ENCODE measurements at regions not wholly inside any gene's neighbourhood (a gene's known extent, or its start where the extent isn't known, plus 50 kb on each side); places are given as distances from the start of the nearest gene placed in this dataset.
A peak's percentile ranks its signal among the peaks of the same experiment; 100 is the strongest.

DNA sequence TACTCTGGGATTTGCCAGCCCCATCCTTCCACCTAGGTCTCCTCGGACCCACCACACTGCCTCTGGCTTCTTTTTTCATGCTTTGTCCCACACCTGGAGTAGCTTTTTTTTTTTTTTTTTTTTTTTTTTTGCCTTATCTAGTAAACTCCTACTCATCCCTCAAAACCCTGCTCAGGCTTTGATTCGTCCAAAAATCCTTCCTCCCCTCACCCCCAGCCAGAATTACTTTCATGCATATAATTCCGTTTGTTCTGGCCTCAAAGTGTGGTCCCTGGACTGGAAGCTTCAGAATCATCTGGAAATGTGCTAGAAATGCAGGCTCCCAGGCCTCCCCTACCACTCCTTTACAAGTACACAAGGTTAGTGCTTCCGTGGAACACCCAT lies 320.1 kb downstream of the PTTG2 start:
- H3K4me3 ChIP-seq (replicated peaks in 1 of 2; ENCODE audit: low read depth in 2 of 2, low read length in 2 of 2) = no peak overlapping the region
- TF ChIP-seq, protein P1, sequence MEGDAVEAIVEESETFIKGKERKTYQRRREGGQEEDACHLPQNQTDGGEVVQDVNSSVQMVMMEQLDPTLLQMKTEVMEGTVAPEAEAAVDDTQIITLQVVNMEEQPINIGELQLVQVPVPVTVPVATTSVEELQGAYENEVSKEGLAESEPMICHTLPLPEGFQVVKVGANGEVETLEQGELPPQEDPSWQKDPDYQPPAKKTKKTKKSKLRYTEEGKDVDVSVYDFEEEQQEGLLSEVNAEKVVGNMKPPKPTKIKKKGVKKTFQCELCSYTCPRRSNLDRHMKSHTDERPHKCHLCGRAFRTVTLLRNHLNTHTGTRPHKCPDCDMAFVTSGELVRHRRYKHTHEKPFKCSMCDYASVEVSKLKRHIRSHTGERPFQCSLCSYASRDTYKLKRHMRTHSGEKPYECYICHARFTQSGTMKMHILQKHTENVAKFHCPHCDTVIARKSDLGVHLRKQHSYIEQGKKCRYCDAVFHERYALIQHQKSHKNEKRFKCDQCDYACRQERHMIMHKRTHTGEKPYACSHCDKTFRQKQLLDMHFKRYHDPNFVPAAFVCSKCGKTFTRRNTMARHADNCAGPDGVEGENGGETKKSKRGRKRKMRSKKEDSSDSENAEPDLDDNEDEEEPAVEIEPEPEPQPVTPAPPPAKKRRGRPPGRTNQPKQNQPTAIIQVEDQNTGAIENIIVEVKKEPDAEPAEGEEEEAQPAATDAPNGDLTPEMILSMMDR (IDR thresholded peaks at IDR 0.05; ENCODE audit: low read depth, low read length) = no peak
- no peak for DNase-seq (ENCODE audit: low read depth in 2 of 2)

GRCh38 chr4:38281371-38282071 lies 321.3 kb downstream of the PTTG2 start:
- TF ChIP-seq, protein P1 (IDR thresholded peaks at IDR 0.05; ENCODE audit: low read depth, low read length) = no peak
- peak; percentile 59 to 65 for DNase-seq (ENCODE audit: low read depth in 2 of 2)
- H3K4me3 ChIP-seq (replicated peaks in 1 of 2; ENCODE audit: low read depth in 2 of 2, low read length in 2 of 2) = no peak overlapping the region

DNA sequence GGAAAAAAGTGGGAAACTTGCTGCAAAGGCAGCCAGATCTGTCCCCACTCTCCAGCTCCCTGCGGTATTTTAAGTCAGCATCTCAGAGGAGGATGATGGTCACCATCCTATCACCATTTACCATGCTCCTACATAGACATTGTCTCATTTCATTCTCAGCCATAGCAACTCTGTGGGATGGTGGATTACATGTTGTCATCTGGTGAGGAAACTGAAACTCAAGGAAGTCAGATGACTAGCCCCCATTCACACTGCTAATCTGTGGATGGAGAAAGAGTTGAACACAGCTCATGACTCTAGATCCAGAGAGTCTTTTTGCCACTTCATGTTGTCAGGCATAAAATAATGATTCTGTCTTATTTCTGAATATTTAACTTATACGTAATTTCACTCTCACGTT lies 323.5 kb downstream of the PTTG2 start:
- no peak overlapping the region for H3K4me3 ChIP-seq (replicated peaks in 1 of 2; ENCODE audit: low read depth in 2 of 2, low read length in 2 of 2)
- TF ChIP-seq, protein P1 (IDR thresholded peaks at IDR 0.05; ENCODE audit: low read depth, low read length) = no peak
- DNase-seq (ENCODE audit: low read depth in 2 of 2) = peak; percentile 19 to 25

DNA sequence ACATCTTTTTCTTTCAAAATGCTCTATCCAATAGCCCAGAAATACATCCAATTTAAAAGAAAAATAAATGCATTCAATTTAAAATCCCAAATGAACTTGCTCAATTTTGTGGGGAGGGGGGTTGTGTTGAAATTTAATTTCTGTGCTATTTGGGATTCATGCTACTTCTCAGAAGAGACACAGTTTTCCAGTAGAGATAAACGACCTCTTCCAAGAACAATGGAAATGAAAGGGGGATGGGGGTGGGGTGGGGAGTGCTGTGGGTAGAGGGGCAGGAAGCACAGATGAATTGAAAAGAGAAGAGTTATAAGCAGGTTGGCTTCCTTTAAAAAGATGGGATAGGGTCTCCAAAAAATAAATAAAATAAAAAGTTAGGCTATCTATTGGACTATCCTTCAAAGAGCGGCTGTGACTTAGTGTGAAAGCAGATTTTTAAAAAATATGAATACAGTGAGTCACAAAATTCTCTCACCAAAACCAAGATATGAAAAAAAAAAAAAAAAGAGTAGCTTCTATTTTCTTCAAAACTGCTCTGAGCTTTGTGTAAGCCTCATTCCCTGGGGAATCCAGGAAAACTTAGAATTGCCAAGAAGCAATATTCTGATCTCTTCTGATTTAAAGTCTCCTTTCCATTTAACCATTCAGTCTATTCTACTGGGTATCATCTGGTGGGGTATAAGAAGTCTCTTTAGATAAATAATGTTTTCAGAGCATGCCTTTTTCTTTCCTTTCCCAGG lies 324.3 kb downstream of the PTTG2 start:
- peak; percentile 71 to 83 for DNase-seq (ENCODE audit: low read depth in 2 of 2)
- TF ChIP-seq, protein P1 (IDR thresholded peaks at IDR 0.05; ENCODE audit: low read depth, low read length) = no peak
- H3K4me3 ChIP-seq (replicated peaks in 1 of 2; ENCODE audit: low read depth in 2 of 2, low read length in 2 of 2) = no peak overlapping the region

DNA sequence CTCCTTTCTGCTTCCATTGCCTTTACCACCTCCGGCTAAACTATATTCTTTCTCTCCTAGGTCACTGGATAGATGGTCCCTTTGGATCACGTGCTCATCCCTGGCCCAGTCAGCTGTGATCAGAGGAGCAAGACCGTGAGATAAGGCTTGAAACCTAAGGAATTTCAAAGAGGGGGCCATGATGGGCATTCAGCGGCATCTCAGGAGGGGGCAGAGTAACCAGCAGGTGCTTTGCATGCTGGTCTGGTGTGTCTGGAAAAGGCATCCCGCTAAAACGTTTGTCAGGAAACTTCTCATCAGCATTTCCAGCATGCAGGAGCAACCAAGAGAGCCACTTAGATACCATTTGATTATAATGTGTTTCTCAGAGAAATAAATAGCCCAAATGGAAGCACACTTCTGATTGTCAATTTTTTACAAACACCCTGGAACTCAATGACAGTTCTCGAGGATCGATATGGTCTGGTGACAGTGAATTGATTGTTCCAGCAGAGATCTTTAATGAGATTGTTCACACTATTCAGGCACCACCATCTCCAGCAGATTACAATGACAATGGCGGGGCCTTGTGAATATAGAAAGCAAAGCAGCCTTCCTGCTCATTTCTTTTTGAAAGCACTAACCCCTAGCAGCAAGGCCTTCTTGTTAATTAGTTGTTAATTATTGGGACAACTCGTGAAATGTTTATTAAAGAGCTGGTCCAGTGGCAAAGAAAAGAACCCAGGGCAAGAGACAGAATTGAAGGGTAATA lies 327.1 kb downstream of the PTTG2 start:
- TF ChIP-seq, protein P1 (IDR thresholded peaks at IDR 0.05; ENCODE audit: low read depth, low read length) = no peak
- no peak for DNase-seq (ENCODE audit: low read depth in 2 of 2)
- no peak overlapping the region for H3K4me3 ChIP-seq (replicated peaks in 1 of 2; ENCODE audit: low read depth in 2 of 2, low read length in 2 of 2)

DNA sequence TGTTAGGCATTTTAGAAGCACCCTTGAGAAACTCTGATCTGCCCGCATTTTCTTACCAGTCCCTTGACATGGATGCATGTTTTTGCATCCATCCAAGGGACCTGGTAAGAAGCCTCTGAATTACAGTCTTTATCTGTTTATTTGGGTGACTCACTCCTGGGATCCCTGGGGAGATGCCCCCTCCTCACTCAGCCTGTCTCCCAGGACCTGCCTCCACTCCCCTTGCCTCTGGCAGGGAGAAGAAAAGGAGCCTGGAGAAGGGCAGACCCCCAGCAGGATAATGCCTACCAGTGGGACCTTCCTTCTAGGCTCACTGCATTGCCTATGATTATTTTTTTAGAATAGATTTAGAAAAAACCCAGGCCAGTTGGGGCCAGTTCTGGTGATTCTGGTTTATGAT lies 329.4 kb downstream of the PTTG2 start:
- TF ChIP-seq, protein P1 (IDR thresholded peaks at IDR 0.05; ENCODE audit: low read depth, low read length) = no peak
- H3K4me3 ChIP-seq (replicated peaks in 1 of 2; ENCODE audit: low read depth in 2 of 2, low read length in 2 of 2) = no peak overlapping the region
- DNase-seq (ENCODE audit: low read depth in 2 of 2) = no peak

Measured in cardiac fibroblast (primary cell).